CD4-positive, alpha-beta T cell (primary cell): ENCODE measurements at regions not wholly inside any gene's neighbourhood (a gene's known extent, or its start where the extent isn't known, plus 50 kb on each side); places are given as distances from the start of the nearest gene placed in this dataset.
A peak's percentile ranks its signal among the peaks of the same experiment; 100 is the strongest.

Experiments used
- ATAC-seq: fragments of 200-7000 bp; cut with Tn5 transposase; one replicate; pipeline ENCODE4 v1.10.0; 2022; ENCODE audit warnings: mild to moderate bottlenecking; ENCODE audit not compliant: poor library complexity
- CTCF ChIA-PET: fragments of 350-600 bp; sonication (Branson Sonifier 250); formaldehyde crosslinking; loops from one replicate; lab custom pipeline; 2021; ENCODE audit warnings: antibody characterized with exemption, inconsistent platforms; lab: Charles Lee
- POLR2A ChIA-PET: fragments of 350-600 bp; sonication (Branson Sonifier 250); formaldehyde crosslinking; loops from one replicate; lab custom pipeline; 2021; ENCODE audit warnings: antibody characterized with exemption, inconsistent platforms; lab: Charles Lee
- DNase-seq, 14 experiments: peaks; one replicate each; pipeline ENCODE4 v3.0.0-alpha.2; 2013 to 2020; ENCODE audit warnings: mixed read lengths in 2 of 14
- H3K27ac ChIP-seq, 2 donors: one replicate each; pipeline versions ENCODE4 v1.5.1 to v1.7.0; 2013; ENCODE audit warnings: low read length in 2 of 2, low read depth in 1 of 2, mild to moderate bottlenecking in 1 of 2
- H3K27me3 ChIP-seq, 2 experiments: 1 replicate in 1 of 2; 2 replicates in 1 of 2; pipeline versions ENCODE4 v1.6.1 to v1.7.0; 2013; ENCODE audit warnings: low read length in 2 of 2, control low read depth in 1 of 2, mild to moderate bottlenecking in 1 of 2, moderate library complexity in 1 of 2; ENCODE audit not compliant: insufficient read depth in 2 of 2, control insufficient read depth in 1 of 2
- H3K36me3 ChIP-seq: one replicate; pipeline ENCODE4 v1.6.1; 2013; ENCODE audit warnings: low read length, control low read depth; ENCODE audit not compliant: insufficient read depth
- H3K4me1 ChIP-seq: one replicate; pipeline ENCODE4 v1.6.1; 2013; ENCODE audit warnings: low read length, control low read depth; ENCODE audit not compliant: insufficient read depth
- H3K4me3 ChIP-seq: one replicate; pipeline ENCODE4 v1.5.1; 2013; ENCODE audit warnings: mild to moderate bottlenecking, low read length, moderate library complexity
- H3K9me3 ChIP-seq, 2 experiments: 1 replicate in 1 of 2; 2 replicates in 1 of 2; pipeline versions ENCODE4 v1.6.1 to v1.7.0; 2013; ENCODE audit warnings: low read length in 2 of 2, mild to moderate bottlenecking in 2 of 2, control low read depth in 1 of 2, moderate library complexity in 1 of 2; ENCODE audit not compliant: control insufficient read depth in 1 of 2, insufficient read depth in 1 of 2
- H3K27ac Mint-ChIP-seq: one replicate; pipeline ENCODE4 v1.8.0; 2020; ENCODE audit warnings: mixed read lengths
- H3K27me3 Mint-ChIP-seq: one replicate; pipeline ENCODE4 v1.8.0; 2021; ENCODE audit warnings: mixed read lengths
- H3K36me3 Mint-ChIP-seq: one replicate; pipeline ENCODE4 v1.8.0; 2021; ENCODE audit warnings: low read depth, mixed read lengths
- H3K4me1 Mint-ChIP-seq: one replicate; pipeline ENCODE4 v1.8.0; 2021; ENCODE audit warnings: low read depth, mixed read lengths
- H3K4me3 Mint-ChIP-seq: one replicate; pipeline ENCODE4 v1.8.0; 2020; ENCODE audit warnings: mild to moderate bottlenecking, mixed read lengths
- H3K9me3 Mint-ChIP-seq: one replicate; pipeline ENCODE4 v1.8.0; 2020; ENCODE audit warnings: mixed read lengths
- intact Hi-C, 2 experiments: fragments of 100-400 bp; cut with DNase I in 1 of 2; cut with micrococcal nuclease in 1 of 2; formaldehyde crosslinking; loops; one replicate each; pipeline versions ENCODE4 v1.15.1 to v1.9.0; 2023 to 2025; cut with DNase I, micrococcal nuclease
- TF ChIP-seq, protein P1 (sequence below): fragments of 200-600 bp; IDR thresholded peaks from one replicate; pipeline ENCODE4 v1.8.0; 2022; ENCODE audit warnings: antibody characterized with exemption, mild to moderate bottlenecking

GRCh38 chr6:27020553-27020880 is 227.0 kb upstream of the PRSS16 start:
- Histone ChIP-seq H3K27ac (no peak overlapping the region), H3K4me1 (peaks cover 14% of the 10 kb centered on the region), H3K27me3 (peaks cover 0 to 13% of the 10 kb centered on the region in 2 experiments), H3K9me3 (peaks cover 8 to 12% of the 10 kb centered on the region in 2 experiments), H3K4me3 (peak overlapping the region; percentile 68), H3K36me3 (no peaks in the 10 kb centered on the region)
- Mint-ChIP-seq H3K4me1 (peaks cover 6% of the 10 kb centered on the region), H3K36me3 (no peaks in the 10 kb centered on the region), H3K27ac (no peak overlapping the region), H3K27me3 (peaks cover 46% of the 10 kb centered on the region), H3K9me3 (peaks cover 3% of the 10 kb centered on the region), H3K4me3 (peak overlapping the region; percentile 73)
- DNase-seq (no peak), ATAC-seq (no peak)
- TF ChIP-seq, protein P1, sequence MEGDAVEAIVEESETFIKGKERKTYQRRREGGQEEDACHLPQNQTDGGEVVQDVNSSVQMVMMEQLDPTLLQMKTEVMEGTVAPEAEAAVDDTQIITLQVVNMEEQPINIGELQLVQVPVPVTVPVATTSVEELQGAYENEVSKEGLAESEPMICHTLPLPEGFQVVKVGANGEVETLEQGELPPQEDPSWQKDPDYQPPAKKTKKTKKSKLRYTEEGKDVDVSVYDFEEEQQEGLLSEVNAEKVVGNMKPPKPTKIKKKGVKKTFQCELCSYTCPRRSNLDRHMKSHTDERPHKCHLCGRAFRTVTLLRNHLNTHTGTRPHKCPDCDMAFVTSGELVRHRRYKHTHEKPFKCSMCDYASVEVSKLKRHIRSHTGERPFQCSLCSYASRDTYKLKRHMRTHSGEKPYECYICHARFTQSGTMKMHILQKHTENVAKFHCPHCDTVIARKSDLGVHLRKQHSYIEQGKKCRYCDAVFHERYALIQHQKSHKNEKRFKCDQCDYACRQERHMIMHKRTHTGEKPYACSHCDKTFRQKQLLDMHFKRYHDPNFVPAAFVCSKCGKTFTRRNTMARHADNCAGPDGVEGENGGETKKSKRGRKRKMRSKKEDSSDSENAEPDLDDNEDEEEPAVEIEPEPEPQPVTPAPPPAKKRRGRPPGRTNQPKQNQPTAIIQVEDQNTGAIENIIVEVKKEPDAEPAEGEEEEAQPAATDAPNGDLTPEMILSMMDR = no peak
- ChIA-PET POLR2A (no interaction called here), CTCF (no interaction called here)
- intact Hi-C loops = no loop called here

DNA sequence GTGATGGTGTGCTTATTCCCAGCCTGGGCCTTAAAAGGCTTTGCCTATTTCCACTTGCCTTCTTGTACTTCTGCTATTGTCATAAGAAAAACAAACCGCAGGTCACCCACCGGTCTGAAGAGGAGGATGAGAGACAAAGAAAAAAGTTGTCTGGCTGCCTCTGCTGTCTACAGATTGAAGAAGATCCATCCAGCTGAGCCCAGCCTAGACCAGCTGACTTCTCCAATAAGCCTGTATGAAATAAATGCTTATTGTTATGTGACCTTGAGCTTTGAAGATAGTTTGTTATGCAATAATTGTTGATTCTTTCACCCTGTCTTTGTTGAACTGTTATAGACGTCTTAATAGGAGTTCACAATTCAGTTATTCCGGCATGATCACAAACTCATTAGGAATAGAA is 223.8 kb upstream of the PRSS16 start:
- CTCF ChIA-PET = no interaction called here
- H3K36me3 Mint-ChIP-seq = no peaks in the 10 kb centered on the region
- Histone ChIP-seq H3K4me3 (no peak overlapping the region), H3K9me3 (peaks cover 0 to 8% of the 10 kb centered on the region in 2 experiments), H3K36me3 (no peaks in the 10 kb centered on the region), H3K27me3 (peaks cover 0 to 13% of the 10 kb centered on the region in 2 experiments), H3K4me1 (peaks cover 14% of the 10 kb centered on the region), H3K27ac (no peak overlapping the region)
- H3K27ac Mint-ChIP-seq = no peak overlapping the region
- H3K4me1 Mint-ChIP-seq = peaks cover 6% of the 10 kb centered on the region
- peaks cover 74% of the 10 kb centered on the region for H3K27me3 Mint-ChIP-seq
- H3K9me3 Mint-ChIP-seq = no peaks in the 10 kb centered on the region
- TF ChIP-seq, protein P1 = no peak
- no peak overlapping the region for H3K4me3 Mint-ChIP-seq
- POLR2A ChIA-PET = no interaction called here
- intact Hi-C loops = no loop called here
- no peak for ATAC-seq
- no peak for DNase-seq

DNA sequence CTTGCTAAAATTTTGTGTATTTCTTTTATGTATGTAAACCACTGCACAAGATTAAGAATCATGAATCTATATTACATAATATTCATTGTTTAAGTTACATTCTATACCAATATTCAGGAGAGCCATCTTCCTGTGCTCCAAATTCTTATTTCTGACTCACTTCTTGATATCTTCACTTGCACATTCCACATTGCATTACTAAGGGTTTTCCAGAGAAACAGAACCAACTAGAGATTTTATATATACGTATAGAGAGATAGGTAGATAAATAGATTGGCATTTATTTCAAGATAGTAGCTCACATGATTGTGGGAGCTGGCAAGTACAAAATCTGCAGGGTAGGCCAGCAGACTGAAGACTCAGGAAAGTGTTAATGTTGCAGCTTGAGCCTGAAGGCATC is 222.2 kb upstream of the PRSS16 start:
- no peak overlapping the region for H3K27ac ChIP-seq
- Mint-ChIP-seq H3K27me3 (peaks cover 70% of the 10 kb centered on the region), H3K27ac (no peak overlapping the region), H3K4me3 (no peak overlapping the region), H3K36me3 (no peaks in the 10 kb centered on the region), H3K4me1 (peaks cover 4% of the 10 kb centered on the region), H3K9me3 (no peaks in the 10 kb centered on the region)
- H3K4me3 ChIP-seq = no peak overlapping the region
- DNase-seq (no peak), ATAC-seq (no peak)
- ChIA-PET POLR2A (no interaction called here), CTCF (no interaction called here)
- intact Hi-C loops = no loop called here
- no peaks in the 10 kb centered on the region for H3K36me3 ChIP-seq
- H3K27me3 ChIP-seq = peaks cover 0 to 17% of the 10 kb centered on the region in 2 experiments
- TF ChIP-seq, protein P1 = no peak
- peaks cover 4% of the 10 kb centered on the region for H3K4me1 ChIP-seq
- no peaks in the 10 kb centered on the region for H3K9me3 ChIP-seq
